ENCODE measurements at regions not wholly inside any gene's neighbourhood (a gene's known extent, or its start where the extent isn't known, plus 50 kb on each side); places are given as distances from the start of the nearest gene placed in this dataset.

DNA sequence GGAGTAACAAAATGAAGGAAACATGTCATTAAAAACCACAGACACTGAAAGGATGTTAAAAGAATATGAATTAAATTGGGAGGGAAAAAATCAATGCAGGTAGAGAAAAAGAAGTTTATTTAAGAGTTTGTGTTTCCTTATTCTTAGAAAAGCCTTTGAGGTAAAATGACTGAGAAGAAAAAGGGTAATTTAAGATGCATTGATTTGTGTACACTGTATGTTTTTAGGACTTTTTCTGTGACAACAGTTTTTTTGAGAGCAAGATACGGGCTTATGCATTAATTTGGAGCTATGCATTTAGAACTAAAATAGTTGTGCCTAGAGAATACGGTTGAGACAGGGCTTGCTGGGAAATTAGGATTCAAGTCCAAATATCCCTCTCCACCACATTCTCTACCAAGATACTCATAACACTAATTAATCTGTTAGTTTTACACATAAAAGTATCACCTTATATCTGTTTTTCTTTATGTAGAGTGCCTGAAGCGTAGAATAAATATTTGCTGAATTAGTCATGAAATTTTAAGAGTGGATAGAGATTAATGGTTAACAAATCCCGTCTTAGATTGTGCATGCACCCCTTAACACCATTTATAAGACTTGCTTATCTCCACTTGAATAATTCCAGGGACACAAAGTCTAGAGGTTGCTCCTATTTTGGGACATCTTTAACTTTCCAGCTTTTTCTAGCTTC, 232.5 kb downstream of the PCDH7 start:
- TF ChIP-seq POLR2A (IDR thresholded peaks at IDR 0.05) (no peak), CTCF (IDR thresholded peaks at IDR 0.05) (no peak), POLR2AphosphoS5 (IDR thresholded peaks at IDR 0.05) (no peak)
